Non-pigmented ciliary epithelial cell (primary cell): ENCODE measurements at regions not wholly inside any gene's neighbourhood (a gene's known extent, or its start where the extent isn't known, plus 50 kb on each side); places are given as distances from the start of the nearest gene placed in this dataset.
"Not testable (repeated sequence)": the region's sequence is repeated elsewhere in the genome, so short reads cannot be mapped to it uniquely, and the experiment has no call there.

Experiments used
- DNase-seq: peaks from one replicate; pipeline ENCODE4 v3.0.0-alpha.2; 2010; ENCODE audit warnings: low read depth

DNA sequence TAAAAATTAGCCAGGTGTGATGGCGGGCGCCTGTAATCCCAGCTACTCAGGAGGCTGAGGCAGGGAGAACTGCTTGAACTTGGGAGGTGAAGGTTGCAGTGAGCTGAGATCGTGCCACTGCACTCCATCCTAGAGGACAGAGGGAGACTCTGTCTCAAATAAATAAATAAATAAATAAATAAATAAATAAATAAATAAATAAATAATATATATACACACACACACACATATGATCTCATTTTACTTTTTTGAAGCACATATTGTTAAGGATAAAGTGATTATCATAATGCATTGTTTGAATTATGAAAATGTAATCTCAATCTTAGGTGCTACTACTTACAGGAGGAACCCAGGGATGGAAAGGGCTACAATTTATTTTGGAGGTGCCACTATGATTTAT is 130.5 kb upstream of the PCDH7 start:
- DNase-seq: not testable (repeated sequence)

DNA sequence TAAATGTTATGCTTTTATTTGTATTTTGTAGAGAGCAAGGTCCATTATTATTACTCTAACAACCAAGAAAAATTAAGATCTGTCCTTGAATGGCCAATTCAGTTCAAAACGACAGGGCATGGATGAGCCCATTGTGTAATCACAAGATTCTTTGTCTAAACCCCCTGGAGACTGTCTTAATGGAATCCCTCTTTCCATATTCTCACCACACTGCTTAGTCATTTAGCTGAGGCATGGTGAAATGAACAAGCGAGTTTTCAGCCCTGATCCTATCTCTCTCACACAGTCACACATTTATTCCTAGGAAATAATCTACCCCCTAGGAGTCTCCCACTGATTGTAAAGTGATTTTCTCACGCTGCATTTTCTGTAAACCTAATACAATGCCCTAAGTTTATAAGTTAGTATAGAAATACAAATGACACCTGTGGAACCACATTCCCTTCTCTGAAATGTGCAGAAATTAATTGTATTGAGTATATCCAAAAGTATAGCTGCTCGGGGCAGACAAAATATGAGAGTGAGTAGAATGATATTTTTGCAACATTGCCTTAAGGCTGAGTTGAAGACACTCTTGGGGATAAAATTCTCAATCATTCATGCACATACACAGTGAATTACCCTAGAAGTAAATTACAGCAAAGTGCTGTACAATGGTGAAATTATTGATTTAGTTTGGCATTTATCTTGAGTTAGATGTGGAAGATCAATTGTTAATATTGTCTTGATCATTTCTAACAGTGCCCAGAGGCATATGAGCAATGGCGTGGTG is 119.7 kb upstream of the PCDH7 start:
- no peak for DNase-seq

DNA sequence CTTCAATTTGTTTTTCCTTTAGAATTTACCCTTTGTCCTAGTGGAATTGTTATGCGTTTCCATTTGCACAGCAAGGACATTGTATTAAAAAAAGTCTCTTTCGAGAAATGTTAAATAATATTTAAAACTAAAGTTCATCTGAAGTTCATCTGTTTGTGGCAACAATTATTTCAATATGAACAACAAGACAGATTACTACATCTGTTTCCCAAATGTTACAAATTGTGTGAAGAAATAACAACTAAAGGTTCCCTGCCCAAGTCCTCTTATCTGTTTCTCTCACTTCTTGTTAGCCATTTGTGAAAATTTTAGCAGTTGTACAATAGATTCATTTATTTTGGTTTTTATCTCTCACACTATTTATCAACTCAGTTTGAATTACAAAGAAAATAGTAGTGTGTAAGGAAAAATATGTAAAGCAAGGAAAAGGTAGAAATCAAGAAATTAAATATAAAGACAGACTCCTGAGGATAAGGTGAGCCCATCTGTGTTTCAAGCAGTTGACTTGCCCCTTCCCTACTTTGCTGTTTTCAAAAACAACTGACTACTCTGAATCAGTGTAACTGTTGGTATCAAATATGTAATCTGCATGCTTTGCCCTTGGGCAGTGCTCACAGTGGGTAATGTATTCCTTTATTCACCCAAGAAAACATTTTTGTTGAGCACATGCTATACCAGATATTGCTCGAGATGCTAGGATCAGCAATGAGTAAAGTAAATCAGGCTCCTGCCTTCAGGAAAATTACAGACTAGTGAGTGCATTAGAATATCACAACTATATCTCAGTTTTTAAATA is 118.9 kb upstream of the PCDH7 start:
- no peak for DNase-seq

DNA sequence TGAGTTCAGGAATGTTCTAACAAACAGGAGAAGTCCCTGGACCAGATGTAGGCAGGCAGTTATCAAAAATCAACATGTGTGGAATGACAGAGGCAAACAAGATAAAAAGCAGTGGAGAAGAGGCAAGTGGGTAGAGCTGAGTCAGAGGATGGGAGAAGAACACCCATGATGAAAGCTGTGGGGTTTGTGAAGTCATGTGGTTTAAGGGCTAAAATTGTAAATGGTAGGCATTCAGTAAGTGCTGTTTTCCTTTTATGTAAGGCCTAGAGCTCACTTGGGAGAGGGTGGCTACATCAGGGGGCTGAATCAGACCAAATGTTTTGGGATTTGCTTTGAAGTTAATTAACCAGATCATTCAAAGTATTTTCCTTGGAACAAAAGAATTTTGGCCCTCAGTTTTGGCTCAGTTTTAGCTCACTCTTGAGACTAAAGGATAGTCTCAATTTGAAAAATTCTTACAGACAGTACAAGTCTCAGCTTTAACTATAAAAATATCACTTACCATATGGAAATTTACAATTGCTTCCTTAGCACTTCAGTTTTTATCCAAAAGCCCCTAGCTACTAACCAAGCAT is 114.5 kb upstream of the PCDH7 start:
- DNase-seq: no peak

DNA sequence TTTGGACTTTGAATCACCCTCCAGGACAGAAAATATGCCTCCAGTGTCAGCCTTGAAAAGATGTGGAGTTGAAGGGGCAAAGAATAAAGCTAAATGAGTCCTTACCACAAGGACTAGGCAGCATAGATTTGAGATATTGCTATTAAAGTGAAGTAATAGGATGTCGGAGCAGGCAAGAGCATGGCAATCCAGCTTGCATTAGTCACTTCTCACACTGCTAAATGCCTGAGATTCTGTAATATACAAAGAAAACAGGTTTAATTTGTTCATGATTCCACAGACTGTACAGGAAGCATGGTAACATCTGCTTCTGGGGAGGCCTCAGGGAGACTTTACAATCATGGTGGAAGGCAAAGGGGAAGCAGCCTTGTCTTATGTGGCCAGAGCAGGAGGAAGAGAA is 109.8 kb upstream of the PCDH7 start:
- no peak for DNase-seq

DNA sequence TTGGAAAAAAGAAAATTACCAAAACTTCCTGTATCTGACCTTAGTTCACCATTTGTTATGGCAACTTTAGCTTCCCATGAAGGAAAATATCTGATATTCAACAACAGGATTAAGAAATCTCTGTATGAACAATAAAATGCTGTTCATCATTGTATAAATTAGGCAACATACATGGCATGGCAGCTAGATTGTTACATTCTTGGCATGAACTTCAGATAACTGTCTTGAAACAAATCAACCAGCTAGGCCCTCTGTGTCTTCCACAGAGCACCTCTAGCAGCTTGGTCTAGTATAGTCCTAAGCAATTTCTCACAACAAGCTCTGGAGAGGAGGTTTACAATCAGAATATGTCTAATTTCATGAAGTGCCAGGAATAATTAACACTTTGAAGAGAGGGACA is 105.4 kb upstream of the PCDH7 start:
- DNase-seq: no peak

DNA sequence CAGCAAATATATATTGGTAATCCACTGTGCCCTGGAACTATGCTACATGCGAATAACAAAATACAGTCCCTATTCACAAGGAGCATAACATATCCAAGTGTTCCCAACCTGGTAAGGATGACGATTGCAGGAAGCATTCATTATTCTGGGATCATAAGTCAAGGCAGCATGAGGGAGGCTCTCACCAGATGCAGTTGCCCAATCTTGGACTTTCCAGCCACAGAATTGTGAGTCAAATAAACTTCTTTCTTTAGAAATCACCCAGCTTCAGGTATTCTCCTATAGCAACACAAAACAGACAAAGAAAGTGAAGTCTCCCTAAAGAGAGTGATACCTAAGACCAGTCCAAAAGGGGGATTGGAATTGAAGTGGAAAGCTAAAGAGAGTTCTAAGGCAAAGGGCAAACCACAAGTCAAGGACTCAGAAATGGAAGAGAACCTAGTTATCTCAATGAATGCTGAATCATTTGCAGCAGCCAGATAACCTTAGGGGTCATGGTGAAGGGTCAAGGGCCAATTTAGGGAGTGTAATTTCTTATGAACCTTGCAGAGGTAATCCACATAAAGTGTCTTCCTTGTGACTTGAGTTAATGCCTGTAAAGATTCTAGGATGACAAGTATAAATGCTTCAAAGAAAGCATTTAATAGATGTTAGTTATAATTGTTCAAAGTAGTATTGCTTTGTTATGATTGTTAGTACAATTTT is 103.1 kb upstream of the PCDH7 start:
- DNase-seq: no peak

DNA sequence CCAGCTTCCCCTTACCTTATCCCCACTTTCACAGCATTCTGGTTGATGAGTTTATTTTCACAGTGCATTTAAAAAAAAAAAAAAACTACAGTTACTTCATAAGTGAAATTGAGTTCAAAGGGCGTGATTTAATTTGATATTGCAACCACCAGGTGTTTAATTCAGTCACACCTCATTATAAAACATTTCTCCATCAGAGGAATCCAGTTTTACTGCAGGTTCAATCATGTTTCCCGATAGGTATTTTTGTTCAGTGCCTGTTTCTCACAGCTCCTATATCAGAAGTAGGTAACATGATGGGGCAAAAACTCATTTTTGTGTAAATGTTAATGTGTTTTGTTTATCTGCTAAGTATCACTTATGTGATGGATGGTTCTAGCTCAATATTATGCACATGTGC is 102.3 kb upstream of the PCDH7 start:
- no peak for DNase-seq

DNA sequence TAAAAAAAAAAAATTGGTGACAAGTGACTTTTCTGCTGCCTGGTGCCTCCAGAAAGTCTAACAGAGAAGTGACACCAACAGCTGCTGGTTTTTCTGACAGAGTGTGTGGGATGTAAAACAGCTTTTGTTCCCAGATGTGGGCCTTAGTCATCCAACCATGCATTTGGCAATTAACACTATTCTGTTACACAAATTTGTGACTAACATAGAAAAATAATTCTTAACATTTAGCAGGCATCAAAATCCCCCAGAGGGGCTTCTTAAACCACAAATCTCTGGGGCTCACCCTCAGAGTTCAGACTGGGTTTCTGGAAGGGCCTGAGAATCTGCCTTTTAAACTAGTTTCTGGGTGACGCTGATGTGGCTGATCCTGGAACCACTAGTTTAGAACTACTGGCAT is 100.5 kb upstream of the PCDH7 start:
- DNase-seq: no peak

DNA sequence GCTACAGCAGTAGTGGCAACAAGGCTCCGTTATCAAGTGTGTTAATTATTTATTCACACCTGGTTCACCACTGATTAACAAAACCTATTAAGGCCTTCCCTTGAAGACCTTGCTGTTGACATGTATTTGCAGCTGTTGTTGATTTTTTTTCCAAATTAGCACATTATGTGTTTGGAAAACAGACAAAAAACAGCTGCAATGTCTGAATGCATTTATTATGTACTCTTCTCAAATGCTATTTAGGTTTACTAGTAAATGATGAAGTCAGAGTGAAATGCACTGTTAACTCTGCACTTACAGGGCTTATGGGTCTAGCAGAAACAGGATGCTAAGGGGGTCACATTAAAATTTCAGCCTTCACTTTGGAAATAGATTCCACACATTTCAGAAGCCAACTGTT is 99.5 kb upstream of the PCDH7 start:
- DNase-seq: no peak

DNA sequence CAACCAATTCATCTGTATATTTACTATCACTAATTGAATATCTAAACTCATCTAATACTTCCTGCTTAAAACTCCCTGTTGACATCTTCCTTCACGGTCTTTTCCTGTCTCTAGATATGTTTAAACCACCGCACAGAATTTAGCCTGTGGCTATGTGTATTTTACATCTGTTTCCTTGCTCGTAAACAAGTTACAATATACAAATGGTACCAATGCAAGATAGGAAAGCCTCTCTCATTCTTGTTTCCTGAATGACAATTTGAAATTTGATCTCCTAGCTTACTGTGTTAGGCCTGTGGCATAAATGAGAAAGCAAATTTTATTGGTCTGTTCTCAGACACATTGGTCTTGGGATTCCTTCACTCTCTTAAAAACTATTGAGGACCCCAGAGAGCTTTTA is 89.7 kb upstream of the PCDH7 start:
- DNase-seq: no peak

DNA sequence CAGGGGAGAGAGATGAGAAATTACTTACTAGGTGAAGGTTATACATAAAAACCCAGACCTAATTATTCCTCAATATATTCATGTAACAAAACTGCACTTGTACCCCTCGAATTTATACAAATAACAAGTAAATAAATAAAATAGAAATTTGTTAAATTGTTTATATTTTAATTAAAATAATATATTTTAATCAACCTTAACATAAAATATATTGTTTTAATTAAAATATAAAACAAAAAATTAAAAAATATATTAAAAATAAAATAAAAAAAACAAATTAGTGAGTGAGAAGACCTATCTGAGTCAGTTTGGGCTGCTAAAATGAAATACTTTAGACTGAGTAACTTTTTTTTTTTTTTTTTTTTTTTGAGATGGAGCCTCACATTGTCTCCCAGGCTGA is 87.4 kb upstream of the PCDH7 start:
- no peak for DNase-seq

DNA sequence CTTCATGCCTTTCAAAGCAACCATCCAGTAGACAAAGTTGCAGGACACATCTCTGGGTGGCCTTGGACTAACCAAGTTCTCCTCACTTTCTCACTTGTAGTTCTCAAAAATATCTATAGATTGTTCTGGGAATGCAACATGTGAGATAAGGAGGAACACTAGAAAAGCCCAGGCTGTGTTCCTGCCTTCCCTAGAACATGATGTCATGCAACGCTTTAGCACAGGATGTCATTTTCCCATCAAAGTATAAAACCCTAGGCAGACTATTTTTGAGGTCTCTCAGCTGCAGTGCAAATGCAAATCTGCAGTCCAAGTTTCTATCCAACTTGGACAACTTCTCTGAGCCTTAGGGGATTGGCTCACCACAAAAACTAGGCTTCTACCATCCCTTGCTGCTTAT is 78.8 kb upstream of the PCDH7 start:
- no peak for DNase-seq

DNA sequence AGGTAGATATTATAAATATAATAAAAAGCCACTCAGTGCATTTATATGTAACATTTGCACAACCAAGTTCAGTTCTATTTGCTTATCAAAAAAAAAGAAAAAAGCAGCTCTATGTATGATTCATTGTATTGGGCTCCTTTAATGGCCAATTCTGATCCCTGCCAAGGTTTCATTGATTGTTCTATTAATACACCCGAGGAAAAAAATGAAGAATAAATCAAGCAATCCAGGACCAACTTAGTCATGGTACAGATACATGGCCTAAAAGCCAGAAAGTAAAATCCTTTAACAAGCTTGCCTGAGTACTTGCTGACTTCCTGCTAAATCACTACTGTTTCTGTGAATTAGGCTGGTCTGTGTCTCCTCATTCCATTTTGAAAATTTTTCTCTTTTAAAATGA is 77.6 kb upstream of the PCDH7 start:
- no peak for DNase-seq

DNA sequence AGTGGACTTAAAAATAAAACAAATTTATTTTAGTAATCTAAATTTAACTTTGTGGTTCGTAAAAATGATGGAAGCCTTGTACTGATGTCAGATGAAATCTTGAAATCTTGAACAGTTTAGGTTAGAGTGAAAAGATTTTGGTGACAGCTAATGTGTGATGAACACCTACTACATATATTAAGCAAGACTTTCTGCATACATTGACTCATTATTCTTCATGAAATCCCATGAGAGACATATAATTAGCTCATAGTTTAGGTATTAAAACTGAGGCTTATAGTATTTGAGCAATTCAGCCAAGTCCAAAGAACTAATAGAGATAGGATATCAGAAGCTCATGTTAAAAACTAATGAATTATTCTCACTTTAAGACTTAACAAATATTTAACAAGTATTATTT is 66.9 kb upstream of the PCDH7 start:
- no peak for DNase-seq

DNA sequence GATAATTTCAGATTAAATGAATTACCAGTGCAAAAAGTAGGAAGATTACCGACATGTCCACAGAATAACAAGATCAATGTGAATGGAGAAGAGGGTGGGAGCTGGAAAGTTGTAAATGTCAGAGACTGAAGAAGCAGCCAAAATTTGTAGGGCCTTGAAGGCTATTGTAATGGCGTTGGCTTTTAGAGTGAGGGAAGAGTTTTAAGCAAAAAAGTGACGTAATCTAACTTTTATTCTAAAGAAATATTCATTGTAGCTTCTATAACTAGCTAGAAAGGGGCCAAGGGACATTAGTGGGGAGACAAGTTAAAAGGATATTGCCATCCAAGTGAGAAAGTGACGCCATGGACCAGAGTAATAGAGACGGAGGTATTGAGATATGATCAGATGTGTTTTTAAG is 63.3 kb upstream of the PCDH7 start:
- no peak for DNase-seq

DNA sequence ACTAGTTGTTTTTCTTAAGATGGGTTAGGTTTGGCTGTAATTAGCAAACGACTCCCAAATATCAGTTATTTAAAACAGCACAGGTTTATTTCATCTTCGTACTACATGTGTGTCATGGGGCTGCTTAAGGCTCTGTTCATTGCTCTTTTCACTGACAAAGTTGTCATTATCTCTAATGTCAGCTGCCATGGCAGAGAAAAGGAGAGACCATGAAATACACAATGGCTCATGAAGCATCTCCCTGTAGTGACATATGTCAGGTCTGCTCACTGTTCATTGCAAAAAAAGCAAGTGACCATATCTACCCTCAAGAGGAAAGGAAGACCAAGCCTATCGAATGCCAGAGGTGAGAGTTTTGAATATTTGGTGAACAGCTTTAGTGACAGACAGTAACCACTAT is 52.2 kb upstream of the PCDH7 start:
- no peak for DNase-seq

DNA sequence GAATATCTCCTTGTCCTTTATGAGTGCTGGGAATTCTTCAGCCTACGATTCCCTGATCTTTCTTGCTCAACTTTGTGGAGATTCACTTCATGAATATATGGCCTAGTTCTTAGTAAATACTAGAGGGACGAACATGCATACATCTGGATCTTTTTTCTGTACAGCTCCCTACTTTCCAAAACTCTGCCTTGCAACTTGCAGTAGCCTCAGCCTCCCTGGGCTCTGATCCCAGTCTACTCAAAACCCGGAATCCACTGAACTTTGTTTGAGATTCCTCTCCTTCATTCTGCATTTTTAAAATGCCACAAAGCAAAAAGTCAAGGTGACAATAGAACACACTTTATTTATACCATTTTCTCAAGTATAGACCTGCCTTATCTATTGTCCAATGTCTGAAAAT is 50.0 kb upstream of the PCDH7 start:
- DNase-seq: no peak
